Stomach (tissue), 8 donors: ENCODE measurements at regions not wholly inside any gene's neighbourhood (a gene's known extent, or its start where the extent isn't known, plus 50 kb on each side); places are given as distances from the start of the nearest gene placed in this dataset.

Source experiments
- DNase-seq, 2 donors: peaks; one replicate each; pipeline versions ENCODE4 v3.0.0 to v3.0.0-alpha.2; 2013 to 2019
- H3K27ac ChIP-seq, 5 donors: fragments of 200-600 bp in 4 of 5; sonication (generic) in 4 of 5; one replicate each; pipeline ENCODE4 v1.5.1; 2013 to 2019; ENCODE audit warnings: mild to moderate bottlenecking in 1 of 5, moderate library complexity in 1 of 5
- H3K27me3 ChIP-seq, 3 donors: fragments of 200-600 bp; sonication (generic); one replicate each; pipeline ENCODE4 v1.5.1; 2017 to 2019; ENCODE audit warnings: mixed run types in 1 of 3
- H3K36me3 ChIP-seq, 4 donors: fragments of 200-600 bp; sonication (generic); 1 replicate in 3 of 4; 2 replicates in 1 of 4; pipeline ENCODE4 v1.5.1; 2016 to 2019
- H3K4me1 ChIP-seq, 4 donors: fragments of 200-600 bp; sonication (generic); one replicate each; pipeline ENCODE4 v1.5.1; 2016 to 2019
- H3K4me3 ChIP-seq, 4 donors: fragments of 200-600 bp; sonication (generic) in 3 of 4; one replicate each; pipeline ENCODE4 v1.5.1; 2016 to 2019; ENCODE audit warnings: mild to moderate bottlenecking in 1 of 4
- H3K9me3 ChIP-seq, 4 donors: fragments of 200-600 bp; sonication (generic); one replicate each; pipeline ENCODE4 v1.5.1; 2016 to 2019
- EP300 ChIP-seq: sonication (generic); formaldehyde crosslinking; IDR thresholded peaks from one replicate; pipeline ENCODE4 v1.6.1; 2017; ENCODE audit warnings: antibody characterized with exemption
- POLR2A ChIP-seq, 4 donors: fragments of 450-650 bp; IDR thresholded peaks; one replicate each; pipeline ENCODE4 v1.6.1; 2016; ENCODE audit warnings: antibody characterized with exemption in 4 of 4, control low read depth in 2 of 4, mild to moderate bottlenecking in 1 of 4, moderate library complexity in 1 of 4
- POLR2AphosphoS5 ChIP-seq, 3 donors: sonication (generic); formaldehyde crosslinking; IDR thresholded peaks; one replicate each; pipeline ENCODE4 v1.6.1; 2016; ENCODE audit warnings: antibody characterized with exemption in 3 of 3
- WGBS, 5 donors: extraction: QIAGEN DNeasy Blood & Tissue Kit in 3 of 5; methylation state at CpG; one replicate each; pipeline versions ENCODE4 v1.1.5 to v1.1.7; 2013 to 2018; 5-methylcytosine and 5-hydroxymethylcytosine counted together
- intact Hi-C: fragments of 100-400 bp; cut with DNase I; formaldehyde crosslinking; loops from one replicate; pipeline ENCODE4 v1.15.1; 2023; ENCODE audit warnings: low total_unique reads
- TF ChIP-seq, protein P1 (sequence below), 7 experiments: fragments of 450-650 bp in 4 of 7; fragments of 200-600 bp in 3 of 7; sonication (generic) in 3 of 7; IDR thresholded peaks; one replicate each; pipeline ENCODE4 v1.5.1; 2016 to 2019; ENCODE audit warnings: antibody characterized with exemption in 7 of 7, control low read depth in 2 of 7, mild to moderate bottlenecking in 1 of 7
- donor health status: healthy with polysubstance abuse.
- donor health status: Bipolar disorder and iron deficiency.
- donor health status: healthy.

GRCh38 chr6:91538622-91539021, 951.8 kb upstream of the MAP3K7 start:
- WGBS, 5 donors, result 67 to 81% (median 71%) methylated on average over 4 of the region's 4 CpGs
- H3K4me1 ChIP-seq, result no peaks in the 10 kb centered on the region
- intact Hi-C loops, result no loop called here

DNA sequence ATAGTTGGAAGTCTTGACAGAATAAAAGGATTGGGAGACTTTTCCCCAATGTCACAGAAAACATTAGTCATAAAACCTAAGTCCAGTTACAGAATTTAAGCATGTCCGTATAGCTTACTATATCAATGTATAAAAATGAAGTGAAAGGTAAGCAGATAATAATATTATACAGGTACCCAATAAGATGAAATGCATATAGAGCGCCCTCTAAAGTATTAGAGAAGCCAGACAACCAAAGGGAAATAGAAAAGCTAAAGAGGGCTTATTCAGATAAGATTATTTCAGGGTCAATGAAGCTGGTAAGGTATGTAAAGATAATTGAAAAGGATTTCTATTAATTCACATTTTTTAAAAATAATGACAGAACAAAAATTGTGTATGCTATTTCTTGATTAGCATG, 947.7 kb upstream of the MAP3K7 start:
- Histone ChIP-seq H3K4me3 (no peak overlapping the region), H3K27ac (no peak overlapping the region), H3K27me3 (no peaks in the 10 kb centered on the region), H3K36me3 (no peaks in the 10 kb centered on the region), H3K4me1 (no peaks in the 10 kb centered on the region), H3K9me3 (peaks cover 0 to 4% (median 0%) of the 10 kb centered on the region in 4 donors)
- intact Hi-C loops, result no loop called here
- no peak for DNase-seq
- WGBS, 5 donors, result 50 to 57% (median 55%) methylated on average over 2 of the region's 2 CpGs
- TF ChIP-seq POLR2AphosphoS5 (IDR thresholded peaks at IDR 0.05) (no peak), POLR2A (IDR thresholded peaks at IDR 0.05) (no peak), EP300 (no peak)
- TF ChIP-seq, protein P1, sequence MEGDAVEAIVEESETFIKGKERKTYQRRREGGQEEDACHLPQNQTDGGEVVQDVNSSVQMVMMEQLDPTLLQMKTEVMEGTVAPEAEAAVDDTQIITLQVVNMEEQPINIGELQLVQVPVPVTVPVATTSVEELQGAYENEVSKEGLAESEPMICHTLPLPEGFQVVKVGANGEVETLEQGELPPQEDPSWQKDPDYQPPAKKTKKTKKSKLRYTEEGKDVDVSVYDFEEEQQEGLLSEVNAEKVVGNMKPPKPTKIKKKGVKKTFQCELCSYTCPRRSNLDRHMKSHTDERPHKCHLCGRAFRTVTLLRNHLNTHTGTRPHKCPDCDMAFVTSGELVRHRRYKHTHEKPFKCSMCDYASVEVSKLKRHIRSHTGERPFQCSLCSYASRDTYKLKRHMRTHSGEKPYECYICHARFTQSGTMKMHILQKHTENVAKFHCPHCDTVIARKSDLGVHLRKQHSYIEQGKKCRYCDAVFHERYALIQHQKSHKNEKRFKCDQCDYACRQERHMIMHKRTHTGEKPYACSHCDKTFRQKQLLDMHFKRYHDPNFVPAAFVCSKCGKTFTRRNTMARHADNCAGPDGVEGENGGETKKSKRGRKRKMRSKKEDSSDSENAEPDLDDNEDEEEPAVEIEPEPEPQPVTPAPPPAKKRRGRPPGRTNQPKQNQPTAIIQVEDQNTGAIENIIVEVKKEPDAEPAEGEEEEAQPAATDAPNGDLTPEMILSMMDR (IDR thresholded peaks at IDR 0.05), result no peak

More at GRCh38 chr6:91538622-91539021, 951.8 kb upstream of the MAP3K7 start:
- no peak overlapping the region for H3K4me3 ChIP-seq
- H3K27me3 ChIP-seq, result no peaks in the 10 kb centered on the region
- no peak for DNase-seq
- no peak overlapping the region for H3K27ac ChIP-seq
- TF ChIP-seq, protein P1 (IDR thresholded peaks at IDR 0.05), result no peak
- TF ChIP-seq POLR2A (IDR thresholded peaks at IDR 0.05) (no peak), POLR2AphosphoS5 (IDR thresholded peaks at IDR 0.05) (no peak), EP300 (no peak)
- H3K36me3 ChIP-seq, result no peaks in the 10 kb centered on the region
- H3K9me3 ChIP-seq, result peaks cover 0 to 4% (median 0%) of the 10 kb centered on the region in 4 donors

GRCh38 chr6:91523511-91523910, 936.6 kb upstream of the MAP3K7 start:
- no peaks in the 10 kb centered on the region for H3K27me3 ChIP-seq
- TF ChIP-seq EP300, result no peak
- TF ChIP-seq POLR2A (IDR thresholded peaks at IDR 0.05), result no peak
- TF ChIP-seq POLR2AphosphoS5 (IDR thresholded peaks at IDR 0.05), result no peak
- TF ChIP-seq, protein P1 (IDR thresholded peaks at IDR 0.05), result no peak
- no peaks in the 10 kb centered on the region for H3K36me3 ChIP-seq
- no peak overlapping the region for H3K27ac ChIP-seq
- H3K4me3 ChIP-seq, result no peak overlapping the region
- no peak for DNase-seq
- H3K9me3 ChIP-seq, result peaks cover 0 to 1% (median 0%) of the 10 kb centered on the region in 4 donors
- WGBS, 5 donors, result 66 to 81% (median 72%) methylated on average over 3 of the region's 3 CpGs
- H3K4me1 ChIP-seq, result no peaks in the 10 kb centered on the region
- intact Hi-C loops, result no loop called here

DNA sequence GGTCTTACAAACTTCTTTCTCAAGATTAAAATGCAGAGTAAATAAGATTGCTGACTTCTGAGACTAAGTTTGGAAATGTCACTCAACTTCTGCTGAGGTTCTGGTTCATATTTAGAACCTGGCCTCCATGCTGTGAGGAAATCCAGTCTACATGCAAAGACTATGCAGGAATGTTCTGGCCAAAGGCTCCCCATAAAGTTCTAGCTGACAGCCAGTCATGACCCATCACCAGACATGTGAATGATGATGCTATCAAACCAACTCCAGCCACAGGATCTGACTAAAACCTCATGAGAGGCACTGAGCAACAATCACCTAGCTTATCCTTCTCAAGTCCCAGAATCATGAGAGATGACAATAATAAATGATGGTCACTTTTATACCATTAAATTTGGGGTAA, 935.1 kb upstream of the MAP3K7 start:
- Histone ChIP-seq H3K4me3 (no peak overlapping the region), H3K36me3 (no peaks in the 10 kb centered on the region), H3K9me3 (no peaks in the 10 kb centered on the region), H3K27me3 (no peaks in the 10 kb centered on the region), H3K27ac (no peak overlapping the region), H3K4me1 (no peaks in the 10 kb centered on the region)
- intact Hi-C loops, result no loop called here
- TF ChIP-seq POLR2AphosphoS5 (IDR thresholded peaks at IDR 0.05), result no peak
- TF ChIP-seq, protein P1 (IDR thresholded peaks at IDR 0.05), result no peak
- TF ChIP-seq POLR2A (IDR thresholded peaks at IDR 0.05), result no peak
- no peak for TF ChIP-seq EP300
- DNase-seq, result no peak
